ENCODE measurements at regions not wholly inside any gene's neighbourhood (a gene's known extent, or its start where the extent isn't known, plus 50 kb on each side); places are given as distances from the start of the nearest gene placed in this dataset.

DNA sequence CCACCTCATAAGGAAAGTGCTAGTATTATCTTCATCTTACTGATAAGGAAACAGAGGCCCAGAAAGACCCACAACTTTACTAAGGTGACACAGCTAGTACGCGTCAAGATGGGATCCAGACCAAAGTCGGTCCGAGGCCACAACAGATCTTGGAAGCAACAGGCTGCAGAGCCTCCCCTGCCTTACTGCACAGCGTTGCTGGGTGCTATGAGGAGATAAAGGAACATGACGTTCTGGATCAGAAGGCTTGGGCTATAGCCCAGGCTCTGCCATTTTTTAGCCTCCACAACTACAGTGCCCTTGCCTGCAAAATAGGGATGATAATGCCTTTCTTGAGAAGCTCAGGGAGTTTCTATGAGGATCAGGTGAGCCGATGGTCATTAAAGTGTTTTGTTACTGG is 144.1 kb downstream of the NMUR2 start:
- Mint-ChIP-seq H3K9me3 (no peaks in the 10 kb centered on the region), H3K27me3 (ENCODE audit: low read depth) (no peaks in the 10 kb centered on the region), H3K27ac (no peak overlapping the region), H3K4me3 (no peak overlapping the region), H3K36me3 (ENCODE audit: insufficient read depth in 2 of 2) (no peaks in the 10 kb centered on the region), H3K4me1 (ENCODE audit: low read depth) (no peaks in the 10 kb centered on the region)
- no peak for DNase-seq
- no peak for ATAC-seq (replicated peaks in 1 of 2)

GRCh38 chr5:152259702-152260101 is 145.4 kb downstream of the NMUR2 start:
- Mint-ChIP-seq H3K4me3 (no peak overlapping the region), H3K27ac (no peak overlapping the region), H3K27me3 (ENCODE audit: low read depth) (no peaks in the 10 kb centered on the region), H3K4me1 (ENCODE audit: low read depth) (no peaks in the 10 kb centered on the region), H3K9me3 (no peaks in the 10 kb centered on the region), H3K36me3 (ENCODE audit: insufficient read depth in 2 of 2) (no peaks in the 10 kb centered on the region)
- ATAC-seq (replicated peaks in 1 of 2) (no peak), DNase-seq (no peak)

DNA sequence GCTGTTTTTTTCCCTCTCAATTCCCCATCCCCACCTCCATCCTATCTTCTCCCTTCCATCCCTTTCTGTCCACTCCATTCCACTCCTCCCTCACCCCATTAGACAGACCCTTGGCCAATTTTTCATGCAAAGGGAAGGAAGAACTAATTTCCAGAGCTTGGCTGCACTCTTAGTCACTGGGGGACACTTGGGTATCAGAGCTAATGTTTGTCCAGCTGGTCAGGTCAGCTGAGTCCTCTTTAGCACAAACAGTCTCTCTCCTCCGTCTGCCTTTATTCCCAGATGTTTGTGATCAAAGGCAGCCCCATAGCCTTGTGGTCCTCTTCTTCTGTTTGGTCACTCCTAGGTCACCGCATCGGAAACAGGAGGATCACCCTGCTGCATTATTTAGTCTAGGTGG is 148.5 kb downstream of the NMUR2 start:
- Mint-ChIP-seq H3K4me1 (ENCODE audit: low read depth) (no peaks in the 10 kb centered on the region), H3K27me3 (ENCODE audit: low read depth) (no peaks in the 10 kb centered on the region), H3K36me3 (ENCODE audit: insufficient read depth in 2 of 2) (no peaks in the 10 kb centered on the region), H3K4me3 (no peak overlapping the region), H3K9me3 (no peaks in the 10 kb centered on the region), H3K27ac (no peak overlapping the region)
- ATAC-seq (replicated peaks in 1 of 2), result no peak
- DNase-seq, result no peak

DNA sequence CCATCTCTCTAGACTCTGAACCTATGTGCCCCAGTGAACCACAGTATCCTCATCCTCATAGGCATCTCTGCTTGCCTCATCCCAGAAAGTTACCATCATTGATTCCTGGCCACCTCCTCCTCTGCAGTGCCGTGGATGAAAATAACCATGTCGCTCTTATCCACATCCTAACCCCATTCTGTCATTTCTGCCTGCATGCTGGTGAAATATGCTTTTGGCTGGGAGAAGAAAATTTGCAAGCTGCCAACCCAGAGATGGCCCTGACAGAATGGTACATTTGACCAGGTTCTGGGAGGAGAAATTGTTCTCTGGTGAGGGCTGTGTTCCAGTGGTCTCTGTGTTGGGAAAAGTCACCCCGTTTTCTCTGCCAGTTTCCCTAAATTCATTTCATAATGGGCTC is 149.7 kb downstream of the NMUR2 start:
- H3K4me3 Mint-ChIP-seq, result no peak overlapping the region
- H3K4me1 Mint-ChIP-seq (ENCODE audit: low read depth), result no peaks in the 10 kb centered on the region
- no peak for DNase-seq
- no peaks in the 10 kb centered on the region for H3K36me3 Mint-ChIP-seq (ENCODE audit: insufficient read depth in 2 of 2)
- no peaks in the 10 kb centered on the region for H3K9me3 Mint-ChIP-seq
- ATAC-seq (replicated peaks in 1 of 2), result no peak
- H3K27ac Mint-ChIP-seq, result no peak overlapping the region
- no peaks in the 10 kb centered on the region for H3K27me3 Mint-ChIP-seq (ENCODE audit: low read depth)

DNA sequence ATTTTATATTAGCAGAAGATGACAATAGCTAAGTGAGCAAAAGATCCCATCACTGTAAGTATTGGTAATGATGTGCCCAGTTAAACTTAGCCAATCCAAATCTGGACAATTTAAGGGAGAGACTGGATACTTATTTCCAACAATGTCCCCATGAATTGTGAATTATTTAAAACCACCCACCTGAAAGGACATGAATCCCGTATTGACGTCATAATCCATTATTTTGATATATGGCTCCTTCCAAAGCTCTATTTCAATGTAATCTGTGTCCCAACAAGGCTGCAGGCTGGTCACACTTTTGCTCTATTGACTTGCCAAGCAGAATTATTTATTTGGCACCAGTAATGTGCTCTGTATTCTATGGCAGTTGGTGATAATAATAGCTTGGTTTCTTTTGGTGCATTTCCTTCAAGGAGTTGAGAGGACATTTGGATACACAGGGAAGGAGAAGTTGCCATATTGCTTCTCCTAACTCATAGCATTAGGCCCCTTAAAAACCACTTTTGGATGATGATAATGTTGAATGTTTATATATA is 157.2 kb downstream of the NMUR2 start:
- no peaks in the 10 kb centered on the region for H3K9me3 Mint-ChIP-seq
- ATAC-seq (replicated peaks in 1 of 2) (no peak), DNase-seq (no peak)
- no peak overlapping the region for H3K4me3 Mint-ChIP-seq
- no peaks in the 10 kb centered on the region for H3K4me1 Mint-ChIP-seq (ENCODE audit: low read depth)
- no peaks in the 10 kb centered on the region for H3K36me3 Mint-ChIP-seq (ENCODE audit: insufficient read depth in 2 of 2)
- no peak overlapping the region for H3K27ac Mint-ChIP-seq
- no peaks in the 10 kb centered on the region for H3K27me3 Mint-ChIP-seq (ENCODE audit: low read depth)

DNA sequence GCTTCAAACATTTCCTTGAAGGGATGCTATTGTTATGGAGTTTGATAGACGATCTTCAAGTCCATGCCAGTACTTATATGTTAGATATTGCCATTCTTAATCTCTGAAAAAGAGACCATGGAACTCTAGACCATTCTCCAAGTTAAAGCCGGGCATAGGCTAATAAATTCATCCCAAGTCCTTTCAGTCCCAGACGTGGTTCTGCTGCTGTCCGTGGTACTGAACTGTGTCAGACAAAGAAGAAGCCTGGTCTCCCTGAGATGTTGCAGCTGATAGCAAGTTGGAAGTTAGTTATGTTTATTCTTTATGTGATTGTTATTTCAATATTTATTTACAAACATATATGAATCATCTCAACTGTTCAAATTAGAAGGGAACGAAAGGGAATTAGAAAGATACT is 158.7 kb downstream of the NMUR2 start:
- DNase-seq, result no peak

DNA sequence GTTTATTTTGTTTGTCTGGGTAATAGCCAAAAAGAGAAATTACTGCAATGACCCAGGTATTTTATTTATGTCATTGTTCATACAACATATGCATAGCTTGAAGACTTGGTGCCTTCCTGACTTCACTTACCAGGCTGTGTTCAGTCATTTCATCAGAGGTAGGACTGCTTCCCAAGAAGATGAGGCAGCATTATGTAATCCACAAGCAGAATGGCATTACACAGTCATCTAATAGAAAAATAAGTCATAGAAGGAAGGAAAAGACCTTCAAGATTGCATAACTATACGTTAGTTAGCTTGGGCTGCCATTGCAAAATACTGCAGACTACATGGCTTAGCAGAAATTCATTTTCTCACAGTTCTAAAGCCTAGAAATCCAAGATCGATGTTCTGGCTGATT is 167.5 kb downstream of the NMUR2 start:
- Mint-ChIP-seq H3K4me3 (no peak overlapping the region), H3K27me3 (ENCODE audit: low read depth) (no peaks in the 10 kb centered on the region), H3K9me3 (peaks cover 5% of the 10 kb centered on the region in 2 donors), H3K4me1 (ENCODE audit: low read depth) (no peaks in the 10 kb centered on the region), H3K36me3 (ENCODE audit: insufficient read depth in 2 of 2) (no peaks in the 10 kb centered on the region), H3K27ac (no peak overlapping the region)
- ATAC-seq (replicated peaks in 1 of 2), result no peak
- DNase-seq, result no peak

More for the DNA sequence above, 158.7 kb downstream of the NMUR2 start:
- H3K27ac Mint-ChIP-seq, result no peak overlapping the region
- H3K9me3 Mint-ChIP-seq, result peaks cover 0 to 2% of the 10 kb centered on the region in 2 donors
- no peak for ATAC-seq (replicated peaks in 1 of 2)
- no peaks in the 10 kb centered on the region for H3K27me3 Mint-ChIP-seq (ENCODE audit: low read depth)
- H3K36me3 Mint-ChIP-seq (ENCODE audit: insufficient read depth in 2 of 2), result no peaks in the 10 kb centered on the region
- no peaks in the 10 kb centered on the region for H3K4me1 Mint-ChIP-seq (ENCODE audit: low read depth)
- no peak overlapping the region for H3K4me3 Mint-ChIP-seq

GRCh38 chr5:152226191-152226590 is 178.9 kb downstream of the NMUR2 start:
- no peak for DNase-seq
- Mint-ChIP-seq H3K36me3 (ENCODE audit: insufficient read depth in 2 of 2) (no peaks in the 10 kb centered on the region), H3K27me3 (ENCODE audit: low read depth) (no peaks in the 10 kb centered on the region), H3K9me3 (peaks cover 0 to 1% of the 10 kb centered on the region in 2 donors), H3K27ac (no peak overlapping the region), H3K4me3 (no peak overlapping the region), H3K4me1 (ENCODE audit: low read depth) (no peaks in the 10 kb centered on the region)
- no peak for ATAC-seq (replicated peaks in 1 of 2)

DNA sequence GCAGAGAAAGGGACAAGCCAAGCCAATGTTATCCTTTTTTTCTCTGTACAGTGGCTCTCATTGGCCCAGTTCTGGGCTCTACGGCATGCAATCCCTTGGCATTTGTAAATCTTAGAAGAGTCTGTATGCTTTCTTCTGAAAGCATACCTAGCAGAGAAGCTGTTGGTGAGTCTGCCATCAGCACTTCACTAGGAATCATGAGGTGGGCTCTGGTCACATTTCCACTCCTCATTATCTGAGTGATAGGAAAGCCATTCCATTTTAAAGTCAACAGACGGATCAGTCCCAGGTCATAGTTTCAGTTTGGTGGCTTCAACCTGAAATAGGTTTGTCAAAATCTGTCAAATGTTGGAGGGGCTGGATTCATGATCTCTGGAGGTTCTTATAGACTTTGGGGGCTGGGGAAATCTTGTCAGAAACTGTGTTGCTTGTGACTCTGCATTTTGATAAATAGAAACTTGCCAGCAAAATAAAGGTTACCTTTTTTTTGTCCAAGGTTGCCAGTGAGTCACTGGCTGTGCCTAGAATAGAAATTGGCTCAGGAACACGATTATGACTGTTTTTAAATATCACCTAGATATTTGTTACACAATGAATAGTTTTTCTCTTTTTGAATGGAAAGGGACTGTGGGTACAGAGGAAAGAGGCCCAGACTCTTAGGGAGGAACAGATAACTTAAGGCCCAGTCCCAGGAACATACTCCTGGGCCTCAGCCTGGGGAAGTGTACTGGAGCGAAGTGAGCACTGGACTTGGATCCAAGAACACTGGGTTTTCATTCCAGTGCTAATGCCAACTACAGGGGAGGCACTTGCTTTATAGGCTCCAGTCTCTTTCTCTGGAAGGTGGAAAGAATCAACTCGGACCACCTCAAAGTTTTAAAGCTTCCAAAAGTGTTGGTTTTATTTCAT is 183.1 kb downstream of the NMUR2 start:
- Mint-ChIP-seq H3K4me1 (ENCODE audit: low read depth) (no peaks in the 10 kb centered on the region), H3K27ac (no peak overlapping the region)
- ATAC-seq (replicated peaks in 1 of 2), result no peak

DNA sequence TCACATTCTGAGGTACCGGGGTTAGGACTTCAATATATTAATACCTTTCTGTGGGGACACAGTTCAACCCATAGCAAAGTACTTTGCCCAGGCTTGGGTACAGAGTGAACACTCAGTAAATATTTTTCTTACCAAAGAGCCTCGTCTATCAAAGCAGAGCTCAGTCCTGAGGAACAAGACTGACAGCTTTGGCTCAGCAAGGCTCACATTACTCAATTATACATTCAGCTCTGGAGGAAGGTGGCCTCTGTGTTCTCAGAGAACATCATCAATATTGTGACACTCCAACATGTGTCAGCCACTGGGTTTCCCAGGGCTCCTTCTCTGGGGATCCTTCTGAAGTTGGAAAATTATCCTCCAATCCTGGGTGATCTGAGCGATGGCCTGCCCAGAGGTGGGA is 186.4 kb downstream of the NMUR2 start:
- Mint-ChIP-seq H3K4me3 (no peak overlapping the region), H3K36me3 (ENCODE audit: insufficient read depth in 2 of 2) (no peaks in the 10 kb centered on the region), H3K4me1 (ENCODE audit: low read depth) (no peaks in the 10 kb centered on the region), H3K9me3 (peaks cover 0 to 3% of the 10 kb centered on the region in 2 donors), H3K27ac (no peak overlapping the region), H3K27me3 (ENCODE audit: low read depth) (no peaks in the 10 kb centered on the region)
- ATAC-seq (replicated peaks in 1 of 2) (no peak), DNase-seq (no peak)

More for the DNA sequence above, 183.1 kb downstream of the NMUR2 start:
- Mint-ChIP-seq H3K9me3 (peaks cover 0 to 1% of the 10 kb centered on the region in 2 donors), H3K36me3 (ENCODE audit: insufficient read depth in 2 of 2) (no peaks in the 10 kb centered on the region), H3K27me3 (ENCODE audit: low read depth) (no peaks in the 10 kb centered on the region), H3K4me3 (no peak overlapping the region)
- no peak for DNase-seq

DNA sequence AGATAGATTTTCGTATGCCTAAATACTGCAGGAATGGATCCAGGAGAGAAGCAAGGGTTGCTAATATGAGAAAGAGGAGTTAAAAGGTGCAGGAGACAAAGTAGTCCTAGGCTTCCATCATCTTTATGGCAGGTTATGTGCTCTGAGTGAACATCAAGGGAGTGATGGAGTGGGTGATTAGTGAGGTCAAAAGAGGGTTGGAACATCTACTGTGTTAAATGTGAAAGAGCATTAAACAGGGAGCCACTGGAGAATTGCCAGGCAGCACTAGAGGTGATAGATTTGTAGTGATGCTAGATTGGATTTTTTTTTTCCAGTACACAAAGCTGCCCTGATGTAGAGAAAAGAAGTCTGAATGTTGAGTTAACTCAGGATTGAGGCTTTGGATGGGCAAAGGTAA is 199.3 kb downstream of the NMUR2 start:
- ATAC-seq (replicated peaks in 1 of 2) (no peak), DNase-seq (no peak)
- H3K9me3 Mint-ChIP-seq, result no peaks in the 10 kb centered on the region
- H3K27me3 Mint-ChIP-seq (ENCODE audit: low read depth), result no peaks in the 10 kb centered on the region
- no peaks in the 10 kb centered on the region for H3K36me3 Mint-ChIP-seq (ENCODE audit: insufficient read depth in 2 of 2)
- H3K4me1 Mint-ChIP-seq (ENCODE audit: low read depth), result no peaks in the 10 kb centered on the region
- no peak overlapping the region for H3K27ac Mint-ChIP-seq
- no peak overlapping the region for H3K4me3 Mint-ChIP-seq

DNA sequence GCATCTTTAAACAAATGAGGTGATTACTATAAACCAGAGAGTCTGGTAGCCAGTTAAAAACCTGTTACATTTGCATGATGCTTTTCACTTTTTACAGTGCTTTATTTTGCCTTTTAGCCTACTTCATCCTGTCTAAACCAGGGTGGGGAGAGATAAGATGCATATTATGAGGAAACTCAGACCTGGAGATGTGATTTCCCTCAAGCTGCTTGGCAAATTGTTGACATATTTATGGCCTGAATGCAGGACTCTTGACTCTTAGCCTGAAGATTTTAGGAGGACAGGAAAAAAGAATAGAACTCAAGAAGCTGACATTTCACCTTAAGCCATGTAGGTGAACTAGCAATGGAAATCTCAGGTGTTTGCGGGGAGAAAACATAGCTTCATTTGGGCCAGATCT is 202.8 kb downstream of the NMUR2 start:
- H3K36me3 Mint-ChIP-seq (ENCODE audit: insufficient read depth in 2 of 2), result no peaks in the 10 kb centered on the region
- no peaks in the 10 kb centered on the region for H3K4me1 Mint-ChIP-seq (ENCODE audit: low read depth)
- no peak overlapping the region for H3K4me3 Mint-ChIP-seq
- ATAC-seq (replicated peaks in 1 of 2), result no peak
- H3K27me3 Mint-ChIP-seq (ENCODE audit: low read depth), result no peaks in the 10 kb centered on the region
- no peak for DNase-seq
- no peaks in the 10 kb centered on the region for H3K9me3 Mint-ChIP-seq
- H3K27ac Mint-ChIP-seq, result no peak overlapping the region

DNA sequence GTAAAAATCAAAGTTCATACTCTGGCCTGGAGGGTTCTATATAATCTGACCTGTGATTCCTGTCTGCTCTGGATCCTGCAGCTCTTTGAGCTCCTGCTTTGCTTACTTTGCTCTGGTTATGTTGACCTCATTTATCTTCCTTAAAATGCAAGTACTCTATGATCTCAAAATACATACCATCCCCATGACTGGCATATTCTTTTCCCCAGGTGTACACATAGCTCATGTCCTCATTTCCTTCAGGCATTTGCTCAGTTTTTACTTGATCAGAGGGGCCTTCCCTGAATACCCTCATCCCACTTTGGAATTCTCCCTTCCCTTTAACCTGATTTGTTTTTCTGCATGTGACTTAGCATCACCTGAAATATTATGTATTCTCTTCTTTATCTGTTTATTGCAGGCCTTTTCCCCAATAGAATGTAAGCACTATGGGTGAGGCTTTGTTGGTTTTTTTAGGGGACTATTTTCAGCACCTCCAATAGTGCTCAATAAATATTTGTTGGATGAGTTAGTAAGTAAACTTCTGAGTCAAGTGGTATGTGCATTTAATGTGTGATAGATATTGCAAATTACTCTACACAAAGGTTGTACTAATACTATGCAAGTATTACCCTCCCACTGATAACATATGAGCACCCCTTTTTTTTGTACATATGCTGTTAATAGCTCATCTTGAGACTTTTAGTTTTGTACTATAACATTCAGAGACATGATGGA is 211.5 kb downstream of the NMUR2 start:
- H3K4me3 Mint-ChIP-seq, result no peak overlapping the region
- H3K27me3 Mint-ChIP-seq (ENCODE audit: low read depth), result no peaks in the 10 kb centered on the region
- H3K4me1 Mint-ChIP-seq (ENCODE audit: low read depth), result no peaks in the 10 kb centered on the region
- no peak for ATAC-seq (replicated peaks in 1 of 2)
- peaks cover 0 to 2% of the 10 kb centered on the region in 2 donors for H3K36me3 Mint-ChIP-seq (ENCODE audit: insufficient read depth in 2 of 2)
- DNase-seq, result no peak
- peaks cover 8 to 10% of the 10 kb centered on the region in 2 donors for H3K9me3 Mint-ChIP-seq
- no peak overlapping the region for H3K27ac Mint-ChIP-seq
